NCI-H2107 treated with DMSO at 0.1 percent for 48 hours (cell line): ENCODE measurements at regions not wholly inside any gene's neighbourhood (a gene's known extent, or its start where the extent isn't known, plus 50 kb on each side); places are given as distances from the start of the nearest gene placed in this dataset.
"Not testable (repeated sequence)": the region's sequence is repeated elsewhere in the genome, so short reads cannot be mapped to it uniquely, and the experiment has no call there.

Source experiments
- DNase-seq: peaks from one replicate; lab custom pipeline; 2025; ENCODE audit not compliant: unreplicated experiment; lab: John Stamatoyannopoulos, UW

DNA sequence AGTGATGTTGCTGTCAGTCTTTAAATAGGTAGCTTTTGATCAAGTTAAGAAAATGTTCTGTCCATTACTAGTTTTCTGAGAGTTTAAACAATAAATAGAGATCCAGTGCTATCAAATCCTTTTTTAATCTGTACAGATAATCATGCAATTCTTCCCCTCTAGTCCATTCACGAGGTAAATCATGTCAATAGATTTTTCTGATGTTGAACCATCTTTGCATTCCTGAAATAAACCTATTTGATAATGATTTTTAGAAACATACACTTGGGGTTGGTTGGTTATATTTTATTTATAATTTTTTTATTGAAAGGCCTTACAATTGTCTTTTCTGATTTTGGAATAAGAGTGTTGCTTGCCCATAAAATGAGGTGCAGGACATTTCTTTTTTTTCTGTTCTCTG is 95.0 kb downstream of the FAM53A start:
- DNase-seq = no peak

DNA sequence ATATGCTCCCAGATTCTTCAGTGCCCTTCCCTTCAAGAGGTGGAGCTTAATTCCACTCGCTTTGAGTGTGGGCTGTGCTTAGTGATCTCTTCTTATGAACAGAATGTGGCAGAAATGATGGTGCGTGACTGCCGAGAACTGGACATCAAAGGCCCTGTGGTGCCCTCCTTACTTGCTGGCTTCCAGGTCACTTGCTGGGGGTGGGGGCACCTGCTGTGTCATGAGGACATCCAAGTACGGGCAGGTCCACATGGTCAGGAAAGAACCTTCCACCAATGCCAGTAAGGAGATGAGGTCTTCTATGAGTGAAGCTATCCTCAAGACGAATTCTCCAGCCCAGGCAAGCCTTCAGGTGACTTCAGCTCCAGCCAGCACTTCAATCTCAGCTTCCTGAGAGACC is 95.8 kb downstream of the FAM53A start:
- no peak for DNase-seq

DNA sequence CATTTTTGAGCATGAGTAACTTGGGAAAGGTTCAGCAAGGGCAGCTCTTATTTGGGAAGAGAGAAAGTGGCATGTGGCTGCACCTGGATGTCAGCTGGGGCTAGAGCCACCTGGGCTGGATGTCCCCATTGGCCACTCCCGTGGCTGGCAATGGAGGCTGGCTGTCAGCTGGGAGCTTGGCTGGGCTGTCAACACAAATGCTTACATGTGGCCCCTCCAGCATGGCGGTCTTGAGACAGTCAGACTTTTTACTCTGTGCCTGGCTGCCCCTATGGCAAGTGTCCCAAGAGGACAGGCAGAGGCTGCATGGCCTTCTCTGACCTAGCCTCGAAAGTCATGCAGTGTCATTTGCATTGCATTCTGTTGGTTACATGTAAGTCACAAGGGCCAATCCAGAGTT is 99.6 kb downstream of the FAM53A start:
- DNase-seq = no peak

GRCh38 chr4:1583859-1584258 is 100.3 kb downstream of the FAM53A start:
- DNase-seq = no peak

DNA sequence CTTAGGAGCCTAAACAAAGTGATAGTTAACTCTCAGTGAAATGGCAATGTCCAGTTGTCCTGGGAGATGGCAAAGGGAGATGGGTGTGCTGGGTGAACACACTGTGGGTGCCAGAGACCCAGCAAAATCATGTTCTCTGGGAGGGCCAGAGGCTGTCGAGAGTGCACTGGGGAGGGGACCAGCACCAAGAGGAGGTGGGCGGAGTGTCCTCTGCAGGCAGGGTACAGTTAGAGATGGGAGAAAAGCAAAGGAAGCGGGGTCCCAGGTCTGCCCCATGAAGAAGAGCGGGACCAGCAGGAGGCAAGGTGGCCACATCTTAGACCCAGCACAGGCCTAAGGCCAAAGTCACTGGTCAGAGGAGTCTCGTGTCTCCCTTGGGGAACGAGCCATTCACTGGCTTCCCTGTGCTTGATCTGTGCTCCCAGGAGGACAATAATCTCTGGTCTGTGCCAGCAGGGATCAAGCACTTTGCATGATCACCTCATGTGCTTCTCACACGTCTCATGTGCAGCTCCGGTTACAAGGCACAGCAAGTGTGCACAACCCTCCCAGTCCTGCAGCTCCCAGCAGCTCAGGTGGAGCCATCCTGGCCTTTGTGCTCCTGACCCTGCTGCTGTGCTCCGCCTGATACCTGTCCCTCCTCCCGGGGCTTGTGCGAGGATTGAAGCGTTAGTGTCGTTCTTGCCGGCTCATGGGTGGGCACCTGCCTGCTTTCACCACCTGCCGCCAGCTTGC is 100.9 kb downstream of the FAM53A start:
- no peak for DNase-seq

DNA sequence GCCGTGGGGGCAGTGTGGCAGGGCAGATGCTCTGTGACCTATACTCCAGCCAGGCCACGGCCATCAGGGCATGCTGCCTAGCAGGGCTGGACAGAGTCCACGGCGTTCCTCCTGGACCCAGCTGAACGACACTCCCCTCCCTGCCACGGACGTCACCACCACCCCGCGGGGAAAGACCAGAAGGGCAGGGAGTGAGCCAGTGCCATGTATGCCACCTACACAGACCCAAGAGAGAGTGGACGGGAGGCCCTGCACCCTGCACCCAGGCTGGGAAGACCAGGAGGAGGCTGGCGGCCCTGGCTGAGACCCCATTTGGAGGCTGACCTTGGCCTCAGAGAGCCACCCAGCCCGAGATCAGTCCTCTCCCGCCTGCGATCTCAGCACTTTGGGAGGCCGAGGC is 101.9 kb downstream of the FAM53A start:
- DNase-seq = no peak

DNA sequence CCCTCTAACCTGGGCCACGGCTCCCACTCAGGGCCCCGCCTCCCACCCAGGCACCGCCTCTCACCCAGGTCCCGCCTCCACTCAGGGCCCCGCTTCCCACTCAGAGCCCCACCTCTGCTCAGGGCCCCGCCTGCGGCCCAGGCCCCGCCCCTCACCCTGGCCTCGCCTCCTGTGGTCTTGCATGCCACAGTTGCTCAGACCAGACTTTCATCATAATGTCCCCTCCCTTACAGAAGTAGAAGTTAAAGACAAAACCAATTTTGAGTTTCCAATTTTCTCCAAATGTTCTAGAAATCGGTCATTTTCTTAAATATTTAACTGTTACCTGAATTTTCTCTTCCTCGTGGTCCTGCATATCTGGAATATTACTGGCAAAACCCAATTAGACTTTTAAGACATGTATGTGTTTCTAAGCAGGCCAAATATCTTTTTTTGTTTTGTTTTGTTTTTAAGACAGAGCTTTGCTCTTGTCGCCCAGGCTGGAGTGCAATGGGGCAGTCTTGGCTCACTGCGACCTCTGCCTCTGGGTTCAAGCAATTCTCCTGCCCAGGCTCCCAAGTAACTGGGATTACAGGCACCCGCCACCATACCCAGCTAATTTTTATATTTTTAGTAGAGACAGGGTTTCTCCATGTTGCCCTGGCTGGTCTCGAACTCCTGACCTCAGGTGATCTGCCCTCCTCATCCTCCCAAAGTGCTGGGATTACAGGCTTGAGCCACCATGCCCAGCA is 102.8 kb downstream of the FAM53A start:
- not testable (repeated sequence) for DNase-seq

GRCh38 chr4:1580692-1581012 is 103.5 kb downstream of the FAM53A start:
- not testable (repeated sequence) for DNase-seq

DNA sequence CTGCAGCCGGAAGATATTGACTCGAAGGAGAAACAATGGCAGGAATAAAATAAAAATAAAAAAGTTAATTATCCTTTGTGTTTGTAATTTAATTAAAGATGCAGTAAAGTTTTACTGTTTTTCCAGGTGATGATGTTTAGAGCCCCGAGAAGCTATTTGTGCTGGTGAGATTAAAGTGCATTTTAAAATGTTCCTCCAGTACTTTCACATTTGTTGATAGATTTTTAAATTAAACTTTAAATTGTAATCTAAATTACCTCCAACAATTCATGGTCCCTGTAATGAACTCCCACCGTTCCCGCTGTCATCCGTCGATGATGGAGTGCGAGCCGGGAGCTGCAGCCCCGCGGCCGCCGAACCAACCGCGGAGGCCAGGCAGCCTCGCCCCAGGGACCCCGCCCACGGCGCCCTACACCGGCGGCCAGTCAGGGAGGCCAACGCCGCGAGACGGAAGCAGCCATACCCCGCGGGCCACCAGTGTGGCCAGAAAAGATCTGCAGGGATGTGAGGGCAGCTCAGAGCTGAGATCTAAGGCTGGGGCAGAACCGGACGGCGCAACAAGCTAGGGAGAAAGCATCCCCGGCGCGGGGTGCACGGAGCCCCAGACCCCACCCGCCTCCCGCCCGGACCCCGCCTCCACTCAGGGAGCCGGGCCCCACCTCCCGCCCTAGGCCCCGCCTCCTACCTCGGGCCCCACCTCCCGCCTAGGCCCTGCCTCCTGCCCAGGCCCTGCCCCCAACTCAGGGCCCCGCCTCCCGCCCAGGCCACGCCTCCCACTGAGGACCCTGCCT is 104.0 kb downstream of the FAM53A start:
- DNase-seq = no peak

- no peak for DNase-seq
Measured at GRCh38 chr4:1579001-1579900, 104.9 kb downstream of the FAM53A start.

DNA sequence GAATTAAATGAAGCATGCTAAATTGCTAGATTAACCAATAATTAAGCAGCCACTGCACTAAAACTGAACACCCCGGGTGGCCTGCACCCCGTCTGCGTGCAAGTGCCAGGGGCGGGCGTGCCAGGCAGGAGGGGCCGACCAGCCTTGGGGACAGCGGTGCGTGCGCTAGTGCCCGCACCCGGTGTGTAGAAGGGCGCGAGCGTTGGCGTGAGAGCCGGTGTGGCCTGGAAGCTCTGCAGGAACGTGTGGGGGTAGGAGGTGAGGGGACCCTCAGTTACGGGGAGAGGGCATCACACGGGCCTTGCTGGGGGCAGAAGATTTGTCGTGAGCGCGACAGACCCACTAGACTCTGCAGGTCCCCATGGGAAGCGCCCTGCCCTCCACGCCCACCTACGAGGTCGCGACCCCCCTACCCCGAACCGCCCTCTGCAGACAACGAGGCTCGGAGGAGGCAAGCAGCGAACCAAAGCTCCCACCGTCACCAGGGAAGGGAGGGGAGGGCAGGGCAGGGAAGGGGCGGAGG is 105.8 kb downstream of the FAM53A start:
- DNase-seq = no peak

- DNase-seq = no peak
Measured at GRCh38 chr4:1577822-1578217, 106.3 kb downstream of the FAM53A start.

DNA sequence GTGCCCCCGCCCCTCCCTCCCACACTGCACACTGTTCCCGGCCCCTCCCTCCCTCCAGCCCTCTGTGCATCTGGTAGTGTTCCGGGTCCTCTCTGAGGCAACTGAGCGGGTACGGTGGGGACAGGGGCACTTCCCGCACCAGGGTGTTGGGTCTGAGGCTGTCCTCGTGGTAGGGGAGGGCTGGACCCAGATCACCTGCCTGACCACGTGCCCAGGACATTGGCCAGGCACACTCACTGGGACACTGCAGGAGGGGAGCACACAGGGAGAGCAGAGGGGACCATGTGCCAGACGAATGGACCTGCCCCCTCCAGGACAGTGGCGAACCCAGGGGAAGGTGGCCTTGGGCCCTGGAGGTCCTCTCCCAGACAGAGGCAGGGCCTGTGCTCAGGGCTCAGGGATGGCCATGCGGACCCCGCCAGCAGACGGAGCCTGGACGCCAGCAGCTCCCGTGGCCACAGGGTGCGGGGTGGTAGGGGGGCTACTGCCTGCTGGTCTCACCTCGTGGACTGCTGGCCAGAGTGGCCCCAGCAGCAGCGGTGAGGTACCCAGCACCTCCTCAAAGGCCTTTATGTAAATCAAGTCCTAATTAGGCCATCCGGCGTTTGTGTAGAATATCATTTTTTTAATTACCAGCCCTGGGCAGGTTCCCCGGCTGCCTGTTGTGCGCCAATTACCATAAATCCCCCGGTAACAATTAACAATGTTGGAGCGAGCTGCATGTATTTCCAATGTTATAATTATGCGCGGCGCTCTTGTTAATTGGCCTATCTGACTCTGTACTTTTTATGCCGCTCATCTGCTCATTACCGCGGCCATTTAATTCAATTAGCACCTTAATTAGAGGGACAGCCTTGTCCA is 106.9 kb downstream of the FAM53A start:
- DNase-seq = no peak

GRCh38 chr4:1576304-1576960 is 107.7 kb downstream of the FAM53A start:
- DNase-seq = no peak

DNA sequence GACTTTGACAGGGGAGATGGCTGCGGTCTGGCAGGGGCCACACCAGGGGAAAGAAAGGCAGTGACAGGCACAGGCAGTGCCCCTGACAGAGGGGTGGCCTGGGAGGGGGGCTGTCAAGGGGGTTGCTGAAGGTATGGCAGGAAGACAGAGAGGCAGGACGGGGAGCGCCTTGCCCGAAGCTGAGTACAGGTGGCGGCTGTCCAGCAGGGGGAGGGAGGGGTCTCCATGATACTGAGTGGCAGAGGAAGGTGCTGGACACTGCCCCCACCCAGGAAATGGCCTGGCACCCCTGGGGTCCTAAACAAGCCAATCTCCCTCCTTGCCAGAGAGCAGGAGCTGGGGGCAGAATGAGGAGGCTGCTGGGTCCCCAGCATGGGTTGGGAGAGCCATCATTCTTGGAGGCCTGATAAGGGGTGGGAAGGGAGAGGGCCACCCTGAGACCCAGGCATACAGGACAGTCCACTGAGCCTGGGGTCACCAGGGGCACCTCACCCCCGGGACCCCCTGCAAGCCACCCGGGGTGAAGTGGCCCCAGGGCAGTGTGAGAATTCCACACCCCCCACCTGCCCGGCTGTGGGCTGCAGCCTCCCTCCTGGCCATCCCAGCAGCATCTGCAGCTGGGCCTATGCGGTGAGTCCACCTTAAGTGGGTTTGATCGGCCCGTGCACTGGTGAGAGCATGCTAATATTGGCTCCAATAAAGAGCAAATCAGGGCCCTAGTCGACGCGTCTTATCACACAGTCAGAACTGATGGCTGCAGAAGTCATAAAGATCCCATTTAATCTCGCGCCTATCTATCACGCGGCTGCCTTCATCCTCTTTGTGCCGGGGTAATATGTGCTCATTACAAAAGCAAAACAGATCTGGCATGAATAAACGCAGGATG is 108.5 kb downstream of the FAM53A start:
- DNase-seq = no peak

DNA sequence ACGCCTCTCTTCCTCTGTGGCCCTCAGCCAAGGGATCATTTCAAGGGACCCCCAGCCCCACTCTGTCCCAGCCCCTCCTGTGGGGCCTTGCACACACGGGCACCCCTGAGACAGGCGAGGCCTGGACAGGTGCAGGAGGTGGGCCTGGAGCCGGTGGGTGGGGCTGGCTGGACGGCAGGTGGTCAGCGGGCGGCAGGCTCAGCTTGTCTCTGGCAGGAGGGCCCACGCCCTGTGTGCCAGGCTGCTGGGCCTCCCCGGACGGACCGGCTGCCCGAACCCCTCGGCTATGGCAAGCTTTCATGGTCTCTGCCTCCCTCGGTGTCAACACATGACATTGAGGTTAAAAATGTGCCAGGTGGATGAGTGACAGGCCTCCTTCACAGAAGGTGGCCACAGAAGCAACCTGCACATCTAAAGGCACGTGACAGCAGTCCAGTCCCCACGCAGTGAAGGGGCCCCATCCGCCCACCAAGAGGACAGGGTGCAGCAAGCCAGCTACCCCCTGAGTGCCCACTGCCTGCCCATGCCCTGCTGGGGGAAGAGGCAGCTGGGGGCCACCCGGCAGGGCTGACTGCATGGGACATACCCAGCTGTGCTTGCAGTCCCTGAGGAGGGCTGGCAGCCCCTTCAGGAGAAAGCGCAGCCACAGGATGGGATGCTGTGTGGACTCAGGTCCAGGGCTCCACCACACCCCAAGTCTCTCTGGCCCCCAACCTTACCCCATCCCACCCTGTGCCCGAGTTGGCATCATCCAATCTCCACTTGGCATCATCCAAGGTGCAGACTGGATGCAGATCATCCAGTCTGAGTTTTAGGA is 109.3 kb downstream of the FAM53A start:
- no peak for DNase-seq

- DNase-seq = no peak
Measured at GRCh38 chr4:1573830-1574459, 110.2 kb downstream of the FAM53A start.
